GM23338 (cell line): ENCODE measurements at regions not wholly inside any gene's neighbourhood (a gene's known extent, or its start where the extent isn't known, plus 50 kb on each side); places are given as distances from the start of the nearest gene placed in this dataset.

Source experiments
- ATAC-seq: fragments of 200-7000 bp; cut with Tn5 transposase; 3 replicates; pipeline ENCODE4 v1.9.1; 2020
- DNase-seq: peaks from one replicate; pipeline ENCODE4 v3.0.0-alpha.2; 2015; ENCODE audit warnings: low spot score
- H2AFZ ChIP-seq: fragments of 200-600 bp; sonication (generic); 2 replicates; pipeline ENCODE4 v1.8.0; 2016; ENCODE audit warnings: antibody characterized with exemption, mild to moderate bottlenecking, moderate library complexity
- H3F3A ChIP-seq: fragments of 200-600 bp; sonication (generic); replicated peaks from 2 replicates; pipeline ENCODE4 v1.8.0; 2017; ENCODE audit warnings: antibody characterized with exemption, mixed run types, low read depth
- H3K27ac ChIP-seq: fragments of 200-600 bp; sonication (generic); 2 replicates; pipeline ENCODE4 v1.6.1; 2016; ENCODE audit warnings: low read depth
- H3K27me3 ChIP-seq: fragments of 200-600 bp; sonication (generic); 2 replicates; pipeline ENCODE4 v1.8.0; 2016; ENCODE audit warnings: mild to moderate bottlenecking, mixed run types, moderate library complexity; ENCODE audit not compliant: insufficient read depth
- H3K36me3 ChIP-seq: fragments of 200-600 bp; sonication (generic); 2 replicates; pipeline ENCODE4 v1.8.0; 2016; ENCODE audit warnings: mild to moderate bottlenecking; ENCODE audit not compliant: insufficient read depth
- H3K4me1 ChIP-seq: fragments of 200-600 bp; sonication (generic); 2 replicates; pipeline ENCODE4 v1.8.0; 2016; ENCODE audit warnings: mild to moderate bottlenecking, moderate library complexity; ENCODE audit not compliant: insufficient read depth
- H3K4me2 ChIP-seq: fragments of 200-600 bp; sonication (generic); 2 replicates; pipeline ENCODE4 v1.7.1; 2017; ENCODE audit warnings: mixed run types
- H3K4me3 ChIP-seq: fragments of 200-600 bp; sonication (generic); 2 replicates; pipeline ENCODE4 v1.6.1; 2016; ENCODE audit warnings: mixed run types
- H3K79me2 ChIP-seq: fragments of 200-600 bp; sonication (generic); replicated peaks from 2 replicates; pipeline ENCODE4 v1.8.0; 2017; ENCODE audit warnings: mild to moderate bottlenecking; ENCODE audit not compliant: insufficient read depth
- H3K9me2 ChIP-seq: fragments of 200-600 bp; sonication (generic); 2 replicates; pipeline ENCODE4 v1.8.0; 2017; ENCODE audit not compliant: insufficient read depth
- H4K20me1 ChIP-seq: fragments of 200-600 bp; sonication (generic); replicated peaks from 2 replicates; pipeline ENCODE4 v1.8.0; 2017; ENCODE audit warnings: mild to moderate bottlenecking; ENCODE audit not compliant: insufficient read depth
- H3K27ac Mint-ChIP-seq: 2 replicates; pipeline ENCODE4 v1.8.0; 2020; ENCODE audit warnings: inconsistent platforms, mild to moderate bottlenecking, moderate library complexity, mixed read lengths
- H3K27me3 Mint-ChIP-seq: 3 replicates; pipeline ENCODE4 v1.8.0; 2022; ENCODE audit warnings: low read depth, mild to moderate bottlenecking, moderate library complexity, mixed read lengths, inconsistent platforms; ENCODE audit not compliant: insufficient read depth, poor library complexity
- H3K36me3 Mint-ChIP-seq: 3 replicates; pipeline ENCODE4 v1.8.0; 2021; ENCODE audit warnings: low read depth, mild to moderate bottlenecking, inconsistent platforms, moderate library complexity, mixed read lengths
- H3K4me1 Mint-ChIP-seq: 3 replicates; pipeline ENCODE4 v1.8.0; 2020; ENCODE audit warnings: mild to moderate bottlenecking, inconsistent platforms, mixed read lengths
- H3K4me3 Mint-ChIP-seq: 3 replicates; pipeline ENCODE4 v1.8.0; 2021; ENCODE audit warnings: moderate library complexity, mild to moderate bottlenecking, inconsistent platforms, mixed read lengths
- H3K9me3 Mint-ChIP-seq: 3 replicates; pipeline ENCODE4 v1.8.0; 2020; ENCODE audit warnings: moderate library complexity, mild to moderate bottlenecking, inconsistent platforms, mixed read lengths
- CREB1 ChIP-seq: fragments of 250-450 bp; sonication (Bioruptor Pico); IDR thresholded peaks from 2 replicates; pipeline ENCODE4 v1.5.0; 2020; ENCODE audit warnings: low read depth, mild to moderate bottlenecking, moderate library complexity
- EZH2 ChIP-seq: fragments of 200-600 bp; sonication (generic); IDR thresholded peaks from one replicate; pipeline ENCODE4 v1.8.0; 2017; ENCODE audit warnings: antibody characterized with exemption, mild to moderate bottlenecking, low read depth; ENCODE audit not compliant: unreplicated experiment
- EZH2phosphoT487 ChIP-seq: fragments of 200-600 bp; sonication (generic); IDR thresholded peaks from one replicate; pipeline ENCODE4 v1.8.1; 2018; ENCODE audit warnings: antibody characterized with exemption; ENCODE audit not compliant: unreplicated experiment
- JUNB ChIP-seq: IDR thresholded peaks from one replicate; pipeline ENCODE4 v1.6.1; 2016; ENCODE audit warnings: antibody characterized with exemption; ENCODE audit not compliant: unreplicated experiment
- NANOG ChIP-seq: IDR thresholded peaks from 2 replicates; pipeline ENCODE4 v1.6.1; 2016; ENCODE audit warnings: antibody characterized with exemption, borderline replicate concordance
- POLR2AphosphoS5 ChIP-seq: IDR thresholded peaks from 2 replicates; pipeline ENCODE4 v1.6.1; 2016; ENCODE audit warnings: antibody characterized with exemption, low read depth
- STAT1 ChIP-seq: IDR thresholded peaks from one replicate; pipeline ENCODE4 v1.6.1; 2016; ENCODE audit warnings: antibody characterized with exemption; ENCODE audit not compliant: unreplicated experiment
- ZNF114 ChIP-seq: fragments of 250-450 bp; sonication (Bioruptor Pico); IDR thresholded peaks from 2 replicates; pipeline ENCODE4 v1.5.0; 2020; ENCODE audit warnings: mild to moderate bottlenecking, moderate library complexity
- ZNF331 ChIP-seq: fragments of 250-450 bp; sonication (Bioruptor Pico); IDR thresholded peaks from 2 replicates; pipeline ENCODE4 v1.5.0; 2020; ENCODE audit warnings: low read depth, mild to moderate bottlenecking, moderate library complexity
- TF ChIP-seq, protein P1 (sequence below), 2 experiments: fragments of 200-600 bp in 1 of 2; sonication (generic) in 1 of 2; conservative IDR thresholded peaks; 2 replicates each; pipeline versions ENCODE4 v1.5.1 to v1.6.1; 2016 to 2017; ENCODE audit warnings: antibody characterized with exemption in 2 of 2, low read depth in 2 of 2, mild to moderate bottlenecking in 2 of 2, moderate library complexity in 1 of 2
- TF ChIP-seq, protein P2 (sequence below): fragments of 250-450 bp; sonication (Bioruptor Pico); IDR thresholded peaks from 2 replicates; pipeline ENCODE4 v1.5.0; 2020; ENCODE audit warnings: mild to moderate bottlenecking, moderate library complexity
- TF ChIP-seq, protein P3 (sequence below): IDR thresholded peaks from 2 replicates; pipeline ENCODE4 v1.6.1; 2016; ENCODE audit warnings: antibody characterized with exemption
- TF ChIP-seq, protein P4 (sequence below): IDR thresholded peaks from one replicate; pipeline ENCODE4 v1.6.1; 2018; ENCODE audit warnings: antibody characterized with exemption; ENCODE audit not compliant: unreplicated experiment

DNA sequence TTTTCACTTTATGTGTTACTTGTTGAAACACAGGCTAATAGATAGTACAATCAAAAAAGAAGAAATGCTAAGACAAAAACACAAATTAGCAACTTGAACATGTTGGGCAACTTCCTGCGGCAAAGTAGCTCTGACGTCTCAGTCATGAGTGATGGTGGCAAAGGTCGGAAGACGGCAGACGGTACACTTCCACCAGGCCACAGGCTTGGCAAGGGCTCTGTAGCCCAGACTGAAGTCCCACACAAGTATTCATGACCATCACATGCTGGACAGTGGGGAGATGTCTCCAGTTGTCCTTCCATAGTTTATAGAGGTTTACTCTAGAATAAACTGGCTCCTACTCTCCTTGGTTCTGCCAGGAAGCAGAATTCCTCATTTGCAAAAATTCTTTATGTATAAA is 831.3 kb downstream of the MTRR start:
- Histone ChIP-seq H3K27ac (no peak overlapping the region), H3K27me3 (no peaks in the 10 kb centered on the region), H3K79me2 (no peaks in the 10 kb centered on the region), H4K20me1 (no peaks in the 10 kb centered on the region), H3K36me3 (no peaks in the 10 kb centered on the region), H3K4me1 (no peaks in the 10 kb centered on the region), H3K9me2 (no peaks in the 10 kb centered on the region), H3K4me3 (no peak overlapping the region), H3F3A (no peaks in the 10 kb centered on the region), H3K4me2 (no peak overlapping the region), H2AFZ (no peak overlapping the region)
- TF ChIP-seq CREB1 (CRISPR knock-in tag) (no peak), ZNF331 (no peak), POLR2AphosphoS5 (no peak), NANOG (no peak), EZH2 (no peak), JUNB (no peak), STAT1 (no peak), ZNF114 (CRISPR knock-in tag) (no peak), EZH2phosphoT487 (no peak)
- TF ChIP-seq, protein P1, sequence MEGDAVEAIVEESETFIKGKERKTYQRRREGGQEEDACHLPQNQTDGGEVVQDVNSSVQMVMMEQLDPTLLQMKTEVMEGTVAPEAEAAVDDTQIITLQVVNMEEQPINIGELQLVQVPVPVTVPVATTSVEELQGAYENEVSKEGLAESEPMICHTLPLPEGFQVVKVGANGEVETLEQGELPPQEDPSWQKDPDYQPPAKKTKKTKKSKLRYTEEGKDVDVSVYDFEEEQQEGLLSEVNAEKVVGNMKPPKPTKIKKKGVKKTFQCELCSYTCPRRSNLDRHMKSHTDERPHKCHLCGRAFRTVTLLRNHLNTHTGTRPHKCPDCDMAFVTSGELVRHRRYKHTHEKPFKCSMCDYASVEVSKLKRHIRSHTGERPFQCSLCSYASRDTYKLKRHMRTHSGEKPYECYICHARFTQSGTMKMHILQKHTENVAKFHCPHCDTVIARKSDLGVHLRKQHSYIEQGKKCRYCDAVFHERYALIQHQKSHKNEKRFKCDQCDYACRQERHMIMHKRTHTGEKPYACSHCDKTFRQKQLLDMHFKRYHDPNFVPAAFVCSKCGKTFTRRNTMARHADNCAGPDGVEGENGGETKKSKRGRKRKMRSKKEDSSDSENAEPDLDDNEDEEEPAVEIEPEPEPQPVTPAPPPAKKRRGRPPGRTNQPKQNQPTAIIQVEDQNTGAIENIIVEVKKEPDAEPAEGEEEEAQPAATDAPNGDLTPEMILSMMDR (conservative IDR thresholded peaks at IDR 0.05; ENCODE audit: low read depth in 2 of 2), result no peak
- TF ChIP-seq, protein P2, sequence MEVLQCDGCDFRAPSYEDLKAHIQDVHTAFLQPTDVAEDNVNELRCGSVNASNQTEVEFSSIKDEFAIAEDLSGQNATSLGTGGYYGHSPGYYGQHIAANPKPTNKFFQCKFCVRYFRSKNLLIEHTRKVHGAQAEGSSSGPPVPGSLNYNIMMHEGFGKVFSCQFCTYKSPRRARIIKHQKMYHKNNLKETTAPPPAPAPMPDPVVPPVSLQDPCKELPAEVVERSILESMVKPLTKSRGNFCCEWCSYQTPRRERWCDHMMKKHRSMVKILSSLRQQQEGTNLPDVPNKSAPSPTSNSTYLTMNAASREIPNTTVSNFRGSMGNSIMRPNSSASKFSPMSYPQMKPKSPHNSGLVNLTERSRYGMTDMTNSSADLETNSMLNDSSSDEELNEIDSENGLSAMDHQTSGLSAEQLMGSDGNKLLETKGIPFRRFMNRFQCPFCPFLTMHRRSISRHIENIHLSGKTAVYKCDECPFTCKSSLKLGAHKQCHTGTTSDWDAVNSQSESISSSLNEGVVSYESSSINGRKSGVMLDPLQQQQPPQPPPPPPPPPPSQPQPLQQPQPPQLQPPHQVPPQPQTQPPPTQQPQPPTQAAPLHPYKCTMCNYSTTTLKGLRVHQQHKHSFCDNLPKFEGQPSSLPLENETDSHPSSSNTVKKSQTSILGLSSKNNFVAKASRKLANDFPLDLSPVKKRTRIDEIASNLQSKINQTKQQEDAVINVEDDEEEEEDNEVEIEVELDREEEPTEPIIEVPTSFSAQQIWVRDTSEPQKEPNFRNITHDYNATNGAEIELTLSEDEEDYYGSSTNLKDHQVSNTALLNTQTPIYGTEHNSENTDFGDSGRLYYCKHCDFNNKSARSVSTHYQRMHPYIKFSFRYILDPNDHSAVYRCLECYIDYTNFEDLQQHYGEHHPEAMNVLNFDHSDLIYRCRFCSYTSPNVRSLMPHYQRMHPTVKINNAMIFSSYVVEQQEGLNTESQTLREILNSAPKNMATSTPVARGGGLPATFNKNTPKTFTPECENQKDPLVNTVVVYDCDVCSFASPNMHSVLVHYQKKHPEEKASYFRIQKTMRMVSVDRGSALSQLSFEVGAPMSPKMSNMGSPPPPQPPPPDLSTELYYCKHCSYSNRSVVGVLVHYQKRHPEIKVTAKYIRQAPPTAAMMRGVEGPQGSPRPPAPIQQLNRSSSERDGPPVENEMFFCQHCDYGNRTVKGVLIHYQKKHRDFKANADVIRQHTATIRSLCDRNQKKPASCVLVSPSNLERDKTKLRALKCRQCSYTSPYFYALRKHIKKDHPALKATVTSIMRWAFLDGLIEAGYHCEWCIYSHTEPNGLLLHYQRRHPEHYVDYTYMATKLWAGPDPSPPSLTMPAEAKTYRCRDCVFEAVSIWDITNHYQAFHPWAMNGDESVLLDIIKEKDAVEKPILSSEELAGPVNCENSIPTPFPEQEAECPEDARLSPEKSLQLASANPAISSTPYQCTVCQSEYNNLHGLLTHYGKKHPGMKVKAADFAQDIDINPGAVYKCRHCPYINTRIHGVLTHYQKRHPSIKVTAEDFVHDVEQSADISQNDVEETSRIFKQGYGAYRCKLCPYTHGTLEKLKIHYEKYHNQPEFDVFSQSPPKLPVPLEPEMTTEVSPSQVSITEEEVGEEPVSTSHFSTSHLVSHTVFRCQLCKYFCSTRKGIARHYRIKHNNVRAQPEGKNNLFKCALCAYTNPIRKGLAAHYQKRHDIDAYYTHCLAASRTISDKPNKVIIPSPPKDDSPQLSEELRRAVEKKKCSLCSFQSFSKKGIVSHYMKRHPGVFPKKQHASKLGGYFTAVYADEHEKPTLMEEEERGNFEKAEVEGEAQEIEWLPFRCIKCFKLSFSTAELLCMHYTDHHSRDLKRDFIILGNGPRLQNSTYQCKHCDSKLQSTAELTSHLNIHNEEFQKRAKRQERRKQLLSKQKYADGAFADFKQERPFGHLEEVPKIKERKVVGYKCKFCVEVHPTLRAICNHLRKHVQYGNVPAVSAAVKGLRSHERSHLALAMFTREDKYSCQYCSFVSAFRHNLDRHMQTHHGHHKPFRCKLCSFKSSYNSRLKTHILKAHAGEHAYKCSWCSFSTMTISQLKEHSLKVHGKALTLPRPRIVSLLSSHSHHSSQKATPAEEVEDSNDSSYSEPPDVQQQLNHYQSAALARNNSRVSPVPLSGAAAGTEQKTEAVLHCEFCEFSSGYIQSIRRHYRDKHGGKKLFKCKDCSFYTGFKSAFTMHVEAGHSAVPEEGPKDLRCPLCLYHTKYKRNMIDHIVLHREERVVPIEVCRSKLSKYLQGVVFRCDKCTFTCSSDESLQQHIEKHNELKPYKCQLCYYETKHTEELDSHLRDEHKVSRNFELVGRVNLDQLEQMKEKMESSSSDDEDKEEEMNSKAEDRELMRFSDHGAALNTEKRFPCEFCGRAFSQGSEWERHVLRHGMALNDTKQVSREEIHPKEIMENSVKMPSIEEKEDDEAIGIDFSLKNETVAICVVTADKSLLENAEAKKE (CRISPR knock-in tag), result no peak
- TF ChIP-seq, protein P3, sequence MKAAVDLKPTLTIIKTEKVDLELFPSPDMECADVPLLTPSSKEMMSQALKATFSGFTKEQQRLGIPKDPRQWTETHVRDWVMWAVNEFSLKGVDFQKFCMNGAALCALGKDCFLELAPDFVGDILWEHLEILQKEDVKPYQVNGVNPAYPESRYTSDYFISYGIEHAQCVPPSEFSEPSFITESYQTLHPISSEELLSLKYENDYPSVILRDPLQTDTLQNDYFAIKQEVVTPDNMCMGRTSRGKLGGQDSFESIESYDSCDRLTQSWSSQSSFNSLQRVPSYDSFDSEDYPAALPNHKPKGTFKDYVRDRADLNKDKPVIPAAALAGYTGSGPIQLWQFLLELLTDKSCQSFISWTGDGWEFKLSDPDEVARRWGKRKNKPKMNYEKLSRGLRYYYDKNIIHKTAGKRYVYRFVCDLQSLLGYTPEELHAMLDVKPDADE, result no peak
- TF ChIP-seq, protein P4, sequence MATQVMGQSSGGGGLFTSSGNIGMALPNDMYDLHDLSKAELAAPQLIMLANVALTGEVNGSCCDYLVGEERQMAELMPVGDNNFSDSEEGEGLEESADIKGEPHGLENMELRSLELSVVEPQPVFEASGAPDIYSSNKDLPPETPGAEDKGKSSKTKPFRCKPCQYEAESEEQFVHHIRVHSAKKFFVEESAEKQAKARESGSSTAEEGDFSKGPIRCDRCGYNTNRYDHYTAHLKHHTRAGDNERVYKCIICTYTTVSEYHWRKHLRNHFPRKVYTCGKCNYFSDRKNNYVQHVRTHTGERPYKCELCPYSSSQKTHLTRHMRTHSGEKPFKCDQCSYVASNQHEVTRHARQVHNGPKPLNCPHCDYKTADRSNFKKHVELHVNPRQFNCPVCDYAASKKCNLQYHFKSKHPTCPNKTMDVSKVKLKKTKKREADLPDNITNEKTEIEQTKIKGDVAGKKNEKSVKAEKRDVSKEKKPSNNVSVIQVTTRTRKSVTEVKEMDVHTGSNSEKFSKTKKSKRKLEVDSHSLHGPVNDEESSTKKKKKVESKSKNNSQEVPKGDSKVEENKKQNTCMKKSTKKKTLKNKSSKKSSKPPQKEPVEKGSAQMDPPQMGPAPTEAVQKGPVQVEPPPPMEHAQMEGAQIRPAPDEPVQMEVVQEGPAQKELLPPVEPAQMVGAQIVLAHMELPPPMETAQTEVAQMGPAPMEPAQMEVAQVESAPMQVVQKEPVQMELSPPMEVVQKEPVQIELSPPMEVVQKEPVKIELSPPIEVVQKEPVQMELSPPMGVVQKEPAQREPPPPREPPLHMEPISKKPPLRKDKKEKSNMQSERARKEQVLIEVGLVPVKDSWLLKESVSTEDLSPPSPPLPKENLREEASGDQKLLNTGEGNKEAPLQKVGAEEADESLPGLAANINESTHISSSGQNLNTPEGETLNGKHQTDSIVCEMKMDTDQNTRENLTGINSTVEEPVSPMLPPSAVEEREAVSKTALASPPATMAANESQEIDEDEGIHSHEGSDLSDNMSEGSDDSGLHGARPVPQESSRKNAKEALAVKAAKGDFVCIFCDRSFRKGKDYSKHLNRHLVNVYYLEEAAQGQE, result no peak
- H3K9me3 Mint-ChIP-seq, result peaks cover 2% of the 10 kb centered on the region; the same call in 1 of the 3 replicates
- ATAC-seq (no peak), DNase-seq (no peak)
- H3K27ac Mint-ChIP-seq, result no peak overlapping the region
- H3K4me1 Mint-ChIP-seq, result no peaks in the 10 kb centered on the region
- H3K4me3 Mint-ChIP-seq, result no peak overlapping the region
- no peaks in the 10 kb centered on the region for H3K27me3 Mint-ChIP-seq
- H3K36me3 Mint-ChIP-seq, result no peaks in the 10 kb centered on the region
